Gastroesophageal sphincter (tissue), 4 donors: ENCODE measurements at regions not wholly inside any gene's neighbourhood (a gene's known extent, or its start where the extent isn't known, plus 50 kb on each side); places are given as distances from the start of the nearest gene placed in this dataset.

Experiments used
- ATAC-seq: fragments of 150-250 bp; one replicate; pipeline ENCODE4 v1.9.1; 2016; ENCODE audit warnings: mild to moderate bottlenecking, moderate library complexity
- H3K27ac ChIP-seq, 4 donors: fragments of 200-600 bp; sonication (generic) in 3 of 4; 1 replicate in 3 of 4; 2 replicates in 1 of 4; pipeline ENCODE4 v1.5.1; 2016 to 2019
- H3K27me3 ChIP-seq: fragments of 200-600 bp; sonication (generic); one replicate; pipeline ENCODE4 v1.5.1; 2019
- H3K36me3 ChIP-seq, 2 donors: fragments of 200-600 bp; sonication (generic); one replicate each; pipeline ENCODE4 v1.5.1; 2019; ENCODE audit warnings: control low read depth in 1 of 2
- H3K4me1 ChIP-seq, 3 donors: fragments of 200-600 bp; sonication (generic); 1 replicate in 2 of 3; 2 replicates in 1 of 3; pipeline ENCODE4 v1.5.1; 2016 to 2019; ENCODE audit warnings: control low read depth in 2 of 3
- H3K4me3 ChIP-seq, 2 donors: fragments of 200-600 bp; sonication (generic); one replicate each; pipeline ENCODE4 v1.5.1; 2019; ENCODE audit warnings: mild to moderate bottlenecking in 1 of 2, moderate library complexity in 1 of 2
- H3K9me3 ChIP-seq, 3 donors: fragments of 200-600 bp; sonication (generic); one replicate each; pipeline ENCODE4 v1.5.1; 2017 to 2019; ENCODE audit warnings: control low read depth in 2 of 3
- EP300 ChIP-seq: sonication (generic); formaldehyde crosslinking; IDR thresholded peaks from one replicate; pipeline ENCODE4 v1.6.1; 2017; ENCODE audit warnings: antibody characterized with exemption, mild to moderate bottlenecking
- POLR2A ChIP-seq, 2 donors: fragments of 450-650 bp; IDR thresholded peaks; one replicate each; pipeline ENCODE4 v1.6.1; 2017; ENCODE audit warnings: antibody characterized with exemption in 2 of 2, mild to moderate bottlenecking in 2 of 2, moderate library complexity in 1 of 2
- POLR2AphosphoS5 ChIP-seq: sonication (generic); formaldehyde crosslinking; IDR thresholded peaks from one replicate; pipeline ENCODE4 v1.6.1; 2017; ENCODE audit warnings: antibody characterized with exemption
- WGBS, 2 donors: methylation state at CpG; one replicate each; pipeline ENCODE4 v1.1.5; 2018; ENCODE audit warnings: low coverage in 1 of 2; 5-methylcytosine and 5-hydroxymethylcytosine counted together
- TF ChIP-seq, protein P1 (sequence below), 4 experiments: fragments of 200-600 bp in 2 of 4; fragments of 450-650 bp in 2 of 4; sonication (generic) in 1 of 4; IDR thresholded peaks; one replicate each; pipeline ENCODE4 v1.5.1; 2017 to 2019; ENCODE audit warnings: antibody characterized with exemption in 4 of 4, mild to moderate bottlenecking in 2 of 4, moderate library complexity in 2 of 4

GRCh38 chr10:8245131-8245813 lies 190.8 kb downstream of the GATA3 start:
- Histone ChIP-seq H3K4me3 (no peak overlapping the region), H3K9me3 (peaks cover 0 to 21% (median 0%) of the 10 kb centered on the region in 3 donors), H3K27me3 (peaks cover 1% of the 10 kb centered on the region), H3K27ac (no peak overlapping the region), H3K36me3 (no peaks in the 10 kb centered on the region), H3K4me1 (no peaks in the 10 kb centered on the region)
- ATAC-seq: no peak
- TF ChIP-seq EP300 (no peak), POLR2AphosphoS5 (no peak), POLR2A (IDR thresholded peaks at IDR 0.05) (no peak)
- TF ChIP-seq, protein P1, sequence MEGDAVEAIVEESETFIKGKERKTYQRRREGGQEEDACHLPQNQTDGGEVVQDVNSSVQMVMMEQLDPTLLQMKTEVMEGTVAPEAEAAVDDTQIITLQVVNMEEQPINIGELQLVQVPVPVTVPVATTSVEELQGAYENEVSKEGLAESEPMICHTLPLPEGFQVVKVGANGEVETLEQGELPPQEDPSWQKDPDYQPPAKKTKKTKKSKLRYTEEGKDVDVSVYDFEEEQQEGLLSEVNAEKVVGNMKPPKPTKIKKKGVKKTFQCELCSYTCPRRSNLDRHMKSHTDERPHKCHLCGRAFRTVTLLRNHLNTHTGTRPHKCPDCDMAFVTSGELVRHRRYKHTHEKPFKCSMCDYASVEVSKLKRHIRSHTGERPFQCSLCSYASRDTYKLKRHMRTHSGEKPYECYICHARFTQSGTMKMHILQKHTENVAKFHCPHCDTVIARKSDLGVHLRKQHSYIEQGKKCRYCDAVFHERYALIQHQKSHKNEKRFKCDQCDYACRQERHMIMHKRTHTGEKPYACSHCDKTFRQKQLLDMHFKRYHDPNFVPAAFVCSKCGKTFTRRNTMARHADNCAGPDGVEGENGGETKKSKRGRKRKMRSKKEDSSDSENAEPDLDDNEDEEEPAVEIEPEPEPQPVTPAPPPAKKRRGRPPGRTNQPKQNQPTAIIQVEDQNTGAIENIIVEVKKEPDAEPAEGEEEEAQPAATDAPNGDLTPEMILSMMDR (IDR thresholded peaks at IDR 0.05): no peak
- WGBS, 2 donors: 21 to 27% methylated on average over 4 to 8 of the region's 8 CpGs

GRCh38 chr10:8245814-8246142 lies 191.3 kb downstream of the GATA3 start:
- peaks cover 0 to 21% (median 0%) of the 10 kb centered on the region in 3 donors for H3K9me3 ChIP-seq

GRCh38 chr10:8246548-8246947 lies 192.1 kb downstream of the GATA3 start:
- Histone ChIP-seq H3K27me3 (no peaks in the 10 kb centered on the region), H3K27ac (no peak overlapping the region), H3K4me1 (no peaks in the 10 kb centered on the region), H3K9me3 (peaks cover 0 to 21% (median 0%) of the 10 kb centered on the region in 3 donors), H3K36me3 (no peaks in the 10 kb centered on the region), H3K4me3 (no peak overlapping the region)
- 90% methylated on average over 2 of the region's 2 CpGs; no CpG with 5 or more reads in 1 of the 2 donors for WGBS, 2 donors
- ATAC-seq: no peak
- TF ChIP-seq POLR2AphosphoS5: no peak
- no peak for TF ChIP-seq POLR2A (IDR thresholded peaks at IDR 0.05)
- no peak for TF ChIP-seq EP300
- TF ChIP-seq, protein P1 (IDR thresholded peaks at IDR 0.05): no peak

More at GRCh38 chr10:8245814-8246142, 191.3 kb downstream of the GATA3 start:
- Histone ChIP-seq H3K4me3 (no peak overlapping the region), H3K27ac (no peak overlapping the region), H3K4me1 (no peaks in the 10 kb centered on the region), H3K27me3 (no peaks in the 10 kb centered on the region), H3K36me3 (no peaks in the 10 kb centered on the region)
- 88 to 100% methylated on average over 1 to 3 of the region's 3 CpGs for whole genome bisulfite sequencing, 2 donors
- no peak for ATAC-seq
- TF ChIP-seq EP300 (no peak), POLR2A (IDR thresholded peaks at IDR 0.05) (no peak), POLR2AphosphoS5 (no peak)
- TF ChIP-seq, protein P1 (IDR thresholded peaks at IDR 0.05): no peak

DNA sequence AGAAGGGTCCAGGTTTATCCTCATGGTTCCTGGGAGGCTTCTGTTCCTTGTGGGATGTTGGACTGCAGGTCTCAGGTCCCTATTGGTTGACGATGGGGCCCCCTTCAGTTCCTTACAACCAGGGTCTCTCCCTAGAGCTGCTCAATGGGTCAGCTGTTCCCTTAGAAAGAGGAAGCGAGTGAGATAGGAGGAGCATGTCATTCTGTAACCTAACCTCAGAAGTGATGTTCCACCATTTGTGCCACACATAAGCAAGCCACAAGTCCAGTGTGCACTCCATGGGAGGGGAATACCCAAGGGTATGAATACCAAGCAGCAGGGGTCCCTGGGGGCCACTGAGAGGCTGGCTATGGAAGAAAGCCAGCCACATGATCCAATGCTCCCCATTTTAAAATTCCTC lies 192.7 kb downstream of the GATA3 start:
- no peak for TF ChIP-seq EP300
- TF ChIP-seq POLR2AphosphoS5: no peak
- TF ChIP-seq, protein P1 (IDR thresholded peaks at IDR 0.05): no peak
- TF ChIP-seq POLR2A (IDR thresholded peaks at IDR 0.05): no peak
- Histone ChIP-seq H3K4me1 (no peaks in the 10 kb centered on the region), H3K27me3 (no peaks in the 10 kb centered on the region), H3K36me3 (no peaks in the 10 kb centered on the region), H3K9me3 (peaks cover 0 to 21% (median 0%) of the 10 kb centered on the region in 3 donors), H3K4me3 (no peak overlapping the region), H3K27ac (no peak overlapping the region)
- ATAC-seq: no peak
- WGBS, 2 donors: 100% methylated on average over 1 of the region's 2 CpGs; no CpG with 5 or more reads in 1 of the 2 donors

GRCh38 chr10:8248868-8249267 lies 194.4 kb downstream of the GATA3 start:
- TF ChIP-seq POLR2A (IDR thresholded peaks at IDR 0.05) (no peak), EP300 (no peak), POLR2AphosphoS5 (no peak)
- TF ChIP-seq, protein P1 (IDR thresholded peaks at IDR 0.05): no peak
- no peaks in the 10 kb centered on the region for H3K36me3 ChIP-seq
- H3K27ac ChIP-seq: no peak overlapping the region
- peaks cover 0 to 21% (median 0%) of the 10 kb centered on the region in 3 donors for H3K9me3 ChIP-seq
- 67 to 90% methylated on average over 2 of the region's 2 CpGs for WGBS, 2 donors
- no peak overlapping the region for H3K4me3 ChIP-seq
- no peaks in the 10 kb centered on the region for H3K27me3 ChIP-seq
- ATAC-seq: no peak
- H3K4me1 ChIP-seq: no peaks in the 10 kb centered on the region
